Hepatocyte (in vitro differentiated cells): ENCODE measurements at regions not wholly inside any gene's neighbourhood (a gene's known extent, or its start where the extent isn't known, plus 50 kb on each side); places are given as distances from the start of the nearest gene placed in this dataset.

Experiments used
- DNase-seq: peaks from one replicate; pipeline ENCODE4 v3.0.0-alpha.2; 2016; ENCODE audit warnings: low spot score
- H2AFZ ChIP-seq: fragments of 200-600 bp; sonication (generic); 2 replicates; pipeline ENCODE4 v1.6.0; 2016; ENCODE audit warnings: antibody characterized with exemption, mild to moderate bottlenecking
- H3K27ac ChIP-seq: fragments of 200-600 bp; sonication (generic); 2 replicates; pipeline ENCODE4 v1.5.1; 2016; ENCODE audit warnings: mild to moderate bottlenecking
- H3K27me3 ChIP-seq: fragments of 200-600 bp; sonication (generic); 2 replicates; pipeline ENCODE4 v1.6.1; 2016
- H3K36me3 ChIP-seq: fragments of 200-600 bp; sonication (generic); replicated peaks from 2 replicates; pipeline ENCODE4 v1.5.1; 2016; ENCODE audit warnings: low read depth; ENCODE audit not compliant: insufficient read depth
- H3K4me1 ChIP-seq: fragments of 200-600 bp; sonication (generic); 2 replicates; pipeline ENCODE4 v1.5.1; 2016; ENCODE audit warnings: mild to moderate bottlenecking, moderate library complexity; ENCODE audit not compliant: insufficient read depth
- H3K4me2 ChIP-seq: fragments of 200-600 bp; sonication (generic); 2 replicates; pipeline ENCODE4 v1.6.0; 2016
- H3K4me3 ChIP-seq: fragments of 200-600 bp; sonication (generic); 2 replicates; pipeline ENCODE4 v1.5.1; 2016; ENCODE audit warnings: mild to moderate bottlenecking
- H3K79me2 ChIP-seq: fragments of 200-600 bp; sonication (generic); 2 replicates; pipeline ENCODE4 v1.6.0; 2017; ENCODE audit warnings: mild to moderate bottlenecking
- H3K9me2 ChIP-seq: fragments of 200-600 bp; sonication (generic); replicated peaks from 2 replicates; pipeline ENCODE4 v1.6.0; 2017; ENCODE audit warnings: mild to moderate bottlenecking; ENCODE audit not compliant: insufficient read depth
- H3K9me3 ChIP-seq: fragments of 200-600 bp; sonication (generic); 2 replicates; pipeline ENCODE4 v1.5.1; 2016; ENCODE audit warnings: low read depth, mild to moderate bottlenecking
- H4K20me1 ChIP-seq: fragments of 200-600 bp; sonication (generic); 2 replicates; pipeline ENCODE4 v1.6.0; 2016; ENCODE audit warnings: mild to moderate bottlenecking; ENCODE audit not compliant: insufficient read depth, poor library complexity, severe bottlenecking
- CTCF ChIP-seq: fragments of 200-600 bp; sonication (generic); IDR thresholded peaks from 2 replicates; pipeline ENCODE4 v1.5.1; 2016; ENCODE audit warnings: antibody characterized with exemption, mild to moderate bottlenecking; ENCODE audit not compliant: poor library complexity
- EZH2 ChIP-seq: fragments of 200-600 bp; sonication (generic); IDR thresholded peaks from 2 replicates; pipeline ENCODE4 v1.6.1; 2016; ENCODE audit warnings: antibody characterized with exemption, mild to moderate bottlenecking, borderline replicate concordance
- EZH2phosphoT487 ChIP-seq: fragments of 200-600 bp; sonication (generic); IDR thresholded peaks from one replicate; pipeline ENCODE4 v1.6.1; 2018; ENCODE audit warnings: antibody characterized with exemption, mild to moderate bottlenecking, low read depth, moderate library complexity; ENCODE audit not compliant: unreplicated experiment, severe bottlenecking
- WGBS: methylation state at CpG from one replicate; pipeline ENCODE4 v1.1.6; 2016; ENCODE audit warnings: low lambda C conversion rate; ENCODE audit errors: missing lambda C conversion rate; 5-methylcytosine and 5-hydroxymethylcytosine counted together

DNA sequence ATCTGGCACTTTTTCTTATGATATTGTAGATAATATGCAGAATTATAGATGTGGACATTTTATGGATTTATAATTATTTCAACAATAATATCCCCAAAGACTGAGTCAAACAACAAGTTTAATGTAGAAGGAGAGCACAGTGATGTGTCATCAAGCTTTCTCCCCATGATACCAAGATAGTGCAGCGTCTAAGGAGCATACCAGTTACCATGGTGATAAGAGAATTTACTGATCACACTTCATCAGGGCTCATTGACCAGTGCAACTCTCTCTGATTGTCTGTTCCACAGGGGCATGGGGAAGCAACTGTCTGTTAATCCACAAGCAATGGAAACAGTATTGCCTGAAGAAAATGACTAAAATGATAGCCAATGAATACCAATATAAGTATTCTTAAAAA is 209.6 kb upstream of the DPYD start:
- no peaks in the 10 kb centered on the region for H3K79me2 ChIP-seq
- no peak for TF ChIP-seq EZH2
- TF ChIP-seq CTCF: no peak
- no peak for TF ChIP-seq EZH2phosphoT487
- H3K4me2 ChIP-seq: no peak overlapping the region
- H3K4me1 ChIP-seq: no peaks in the 10 kb centered on the region
- H3K27me3 ChIP-seq: no peaks in the 10 kb centered on the region
- H3K27ac ChIP-seq: no peak overlapping the region
- H3K4me3 ChIP-seq: no peak overlapping the region
- no peaks in the 10 kb centered on the region for H3K9me3 ChIP-seq
- 48% methylated on average over 1 of the region's 1 CpG for WGBS
- H2AFZ ChIP-seq: no peak overlapping the region
- H3K9me2 ChIP-seq: no peaks in the 10 kb centered on the region
- no peaks in the 10 kb centered on the region for H3K36me3 ChIP-seq
- no peaks in the 10 kb centered on the region for H4K20me1 ChIP-seq
- DNase-seq: no peak

- no peaks in the 10 kb centered on the region for H3K27me3 ChIP-seq
- H3K27ac ChIP-seq: no peak overlapping the region
- no peaks in the 10 kb centered on the region for H3K79me2 ChIP-seq
- TF ChIP-seq EZH2phosphoT487 (no peak), CTCF (no peak), EZH2 (no peak)
- H3K4me2 ChIP-seq: no peak overlapping the region
- DNase-seq: no peak
- WGBS: 73% methylated on average over 1 of the region's 1 CpG
- H3K4me3 ChIP-seq: no peak overlapping the region
- no peaks in the 10 kb centered on the region for H4K20me1 ChIP-seq
- H3K9me3 ChIP-seq: no peaks in the 10 kb centered on the region
- no peaks in the 10 kb centered on the region for H3K36me3 ChIP-seq
- H2AFZ ChIP-seq: no peak overlapping the region
- H3K9me2 ChIP-seq: no peaks in the 10 kb centered on the region
- no peaks in the 10 kb centered on the region for H3K4me1 ChIP-seq
These were observed 208.7 kb upstream of the DPYD start for GRCh38 chr1:98129491-98129890.

DNA sequence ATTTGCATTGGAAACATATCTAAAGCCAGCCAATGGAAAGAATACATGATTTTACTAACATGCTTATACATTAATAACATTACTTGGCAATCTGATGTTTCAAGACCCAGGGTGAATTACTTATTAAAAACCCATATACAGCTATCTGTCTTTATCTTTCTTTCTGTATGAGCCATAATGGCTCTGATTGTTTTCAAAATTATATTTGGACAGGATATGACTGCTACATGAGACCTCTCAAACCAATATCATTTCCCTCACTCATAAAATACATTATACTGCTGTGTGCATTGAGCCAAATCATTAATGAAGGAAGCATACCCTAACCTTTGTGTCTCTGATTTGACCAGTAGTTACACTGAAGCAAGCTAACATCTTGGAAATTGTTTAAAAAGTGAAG is 205.9 kb upstream of the DPYD start:
- Histone ChIP-seq H3K9me3 (no peaks in the 10 kb centered on the region), H3K36me3 (no peaks in the 10 kb centered on the region), H3K9me2 (no peaks in the 10 kb centered on the region), H3K4me1 (no peaks in the 10 kb centered on the region), H2AFZ (no peak overlapping the region), H3K27me3 (no peaks in the 10 kb centered on the region), H3K27ac (no peak overlapping the region), H3K4me3 (no peak overlapping the region), H4K20me1 (no peaks in the 10 kb centered on the region), H3K4me2 (no peak overlapping the region), H3K79me2 (no peaks in the 10 kb centered on the region)
- DNase-seq: no peak
- TF ChIP-seq CTCF: no peak
- no peak for TF ChIP-seq EZH2phosphoT487
- TF ChIP-seq EZH2: no peak

GRCh38 chr1:98121646-98122045 is 200.8 kb upstream of the DPYD start:
- Histone ChIP-seq H2AFZ (no peak overlapping the region), H3K4me1 (no peaks in the 10 kb centered on the region), H3K79me2 (no peaks in the 10 kb centered on the region), H3K9me2 (no peaks in the 10 kb centered on the region), H3K4me2 (no peak overlapping the region), H3K36me3 (no peaks in the 10 kb centered on the region), H3K9me3 (no peaks in the 10 kb centered on the region), H3K27ac (no peak overlapping the region), H3K27me3 (no peaks in the 10 kb centered on the region), H3K4me3 (no peak overlapping the region), H4K20me1 (no peaks in the 10 kb centered on the region)
- DNase-seq: no peak
- no peak for TF ChIP-seq EZH2
- no peak for TF ChIP-seq EZH2phosphoT487
- TF ChIP-seq CTCF: no peak
- 0% methylated on average over 1 of the region's 1 CpG for WGBS
